ENCODE measurements at regions not wholly inside any gene's neighbourhood (a gene's known extent, or its start where the extent isn't known, plus 50 kb on each side); places are given as distances from the start of the nearest gene placed in this dataset.

- Histone ChIP-seq H2AFZ (ENCODE audit: low read length) (no peak overlapping the region), H3K36me3 (replicated peaks in 1 of 2; ENCODE audit: control insufficient read depth in 1 of 2, insufficient read depth in 2 of 2, low read length in 2 of 2) (no peaks in the 10 kb centered on the region), H3K4me3 (replicated peaks in 1 of 3; ENCODE audit: insufficient read depth in 1 of 3, low read depth in 2 of 3, low read length in 3 of 3) (no peak overlapping the region), H3K27me3 (ENCODE audit: control insufficient read depth in 1 of 2, insufficient read depth in 2 of 2, low read length in 2 of 2) (no peaks in the 10 kb centered on the region), H3K79me2 (ENCODE audit: insufficient read depth, low read length) (no peaks in the 10 kb centered on the region), H3K9me3 (ENCODE audit: low read length) (no peaks in the 10 kb centered on the region), H3K9ac (ENCODE audit: insufficient read depth, low read depth, low read length) (no peak overlapping the region), H3K4me1 (ENCODE audit: insufficient read depth, low read length) (no peaks in the 10 kb centered on the region), H3K27ac (ENCODE audit: extremely low read length, insufficient read depth, low read length) (no peak overlapping the region), H4K20me1 (ENCODE audit: insufficient read depth, low read length) (no peaks in the 10 kb centered on the region), H3K4me2 (ENCODE audit: low read depth, low read length) (no peak overlapping the region)
- in situ Hi-C loops (cut with HindIII; ENCODE audit: extremely low pct_ligation_motif_present, low pct_unique_long_range_greater_than_20kb) (no loop called here), intact Hi-C loops (cut with micrococcal nuclease; ENCODE audit: unreplicated experiment) (no loop called here)
- ChIA-PET CTCF (ENCODE audit: low intra/inter-chr PET ratio, low total read pairs) (no interaction called here), POLR2A (no interaction called here)
- DNase-seq (ENCODE audit: low spot score) = no peak
- WGBS (ENCODE audit: low lambda C conversion rate) = 4% methylated on average over 1 of the region's 1 CpG
- BruUV-seq (replicated peaks) = no TSS peak
- TF ChIP-seq ZNF614 (CRISPR knock-in tag; IDR thresholded peaks at IDR 0.05; ENCODE audit: borderline replicate concordance) = no peak
- no peak for TF ChIP-seq ZNF777 (CRISPR knock-in tag; IDR thresholded peaks at IDR 0.05)
- no peak for TF ChIP-seq ELF1 (CRISPR knock-in tag; IDR thresholded peaks at IDR 0.05)
- TF ChIP-seq ZNF883 (CRISPR knock-in tag; IDR thresholded peaks at IDR 0.05; ENCODE audit: not compliant biosample characterization) = no peak
- TF ChIP-seq EED (CRISPR knock-in tag; IDR thresholded peaks at IDR 0.05) = no peak
- TF ChIP-seq MBD4 (IDR thresholded peaks at IDR 0.05; ENCODE audit: borderline replicate concordance, low read length) = no peak
- no peak for ATAC-seq
- no peak for FAIRE-seq
Measured at GRCh38 chr2:188676010-188676400, 298.2 kb upstream of the COL3A1 start.

DNA sequence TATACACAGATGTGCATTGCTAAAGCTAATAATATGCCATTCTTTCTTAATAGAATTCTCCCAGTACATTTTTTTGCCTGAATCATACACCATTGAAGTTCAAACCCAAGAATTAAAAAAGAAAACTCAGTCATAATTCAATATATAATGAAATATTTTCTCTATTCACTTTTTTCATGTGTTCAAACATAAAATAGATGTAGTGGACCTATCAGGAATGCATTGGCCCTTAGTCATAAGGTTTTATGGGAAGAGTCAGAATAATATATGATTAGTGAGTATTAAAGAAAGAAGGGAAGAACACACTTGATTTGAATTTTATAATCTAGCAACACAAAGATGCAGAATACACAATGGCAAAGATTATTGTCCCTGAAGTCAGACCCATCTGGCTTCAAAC lies 297.0 kb upstream of the COL3A1 start:
- POLR2A ChIA-PET = no interaction called here
- BruUV-seq (replicated peaks) = no TSS peak
- Histone ChIP-seq H4K20me1 (ENCODE audit: insufficient read depth, low read length) (no peaks in the 10 kb centered on the region), H3K4me2 (ENCODE audit: low read depth, low read length) (no peak overlapping the region), H3K9ac (ENCODE audit: insufficient read depth, low read depth, low read length) (no peak overlapping the region), H3K79me2 (ENCODE audit: insufficient read depth, low read length) (no peaks in the 10 kb centered on the region), H3K36me3 (replicated peaks in 1 of 2; ENCODE audit: control insufficient read depth in 1 of 2, insufficient read depth in 2 of 2, low read length in 2 of 2) (no peaks in the 10 kb centered on the region), H3K9me3 (ENCODE audit: low read length) (no peaks in the 10 kb centered on the region), H3K4me3 (replicated peaks in 1 of 3; ENCODE audit: insufficient read depth in 1 of 3, low read depth in 2 of 3, low read length in 3 of 3) (no peak overlapping the region), H3K27ac (ENCODE audit: extremely low read length, insufficient read depth, low read length) (no peak overlapping the region), H3K4me1 (ENCODE audit: insufficient read depth, low read length) (no peaks in the 10 kb centered on the region), H3K27me3 (ENCODE audit: control insufficient read depth in 1 of 2, insufficient read depth in 2 of 2, low read length in 2 of 2) (no peaks in the 10 kb centered on the region), H2AFZ (ENCODE audit: low read length) (no peak overlapping the region)
- CTCF ChIA-PET (ENCODE audit: low intra/inter-chr PET ratio, low total read pairs) = no interaction called here
- FAIRE-seq (no peak), ATAC-seq (no peak), DNase-seq (ENCODE audit: low spot score) (no peak)
- in situ Hi-C loops (cut with HindIII; ENCODE audit: extremely low pct_ligation_motif_present, low pct_unique_long_range_greater_than_20kb) (no loop called here), intact Hi-C loops (cut with micrococcal nuclease; ENCODE audit: unreplicated experiment) (no loop called here)
- TF ChIP-seq ZFP36L1 (CRISPR knock-in tag; IDR thresholded peaks at IDR 0.05) (no peak), ZNF501 (CRISPR knock-in tag; IDR thresholded peaks at IDR 0.05) (no peak)
- TF ChIP-seq, protein P1, sequence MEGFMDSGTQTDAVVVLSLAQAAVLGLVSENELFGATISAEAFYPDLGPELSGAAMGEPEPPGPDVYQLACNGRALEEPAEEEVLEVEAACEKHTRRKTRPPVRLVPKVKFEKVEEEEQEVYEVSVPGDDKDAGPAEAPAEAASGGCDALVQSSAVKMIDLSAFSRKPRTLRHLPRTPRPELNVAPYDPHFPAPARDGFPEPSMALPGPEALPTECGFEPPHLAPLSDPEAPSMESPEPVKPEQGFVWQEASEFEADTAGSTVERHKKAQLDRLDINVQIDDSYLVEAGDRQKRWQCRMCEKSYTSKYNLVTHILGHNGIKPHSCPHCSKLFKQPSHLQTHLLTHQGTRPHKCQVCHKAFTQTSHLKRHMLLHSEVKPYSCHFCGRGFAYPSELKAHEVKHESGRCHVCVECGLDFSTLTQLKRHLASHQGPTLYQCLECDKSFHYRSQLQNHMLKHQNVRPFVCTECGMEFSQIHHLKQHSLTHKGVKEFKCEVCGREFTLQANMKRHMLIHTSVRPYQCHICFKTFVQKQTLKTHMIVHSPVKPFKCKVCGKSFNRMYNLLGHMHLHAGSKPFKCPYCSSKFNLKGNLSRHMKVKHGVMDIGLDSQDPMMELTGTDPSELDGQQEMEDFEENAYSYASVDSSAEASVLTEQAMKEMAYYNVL (CRISPR knock-in tag; IDR thresholded peaks at IDR 0.05; ENCODE audit: borderline replicate concordance) = no peak
